Left lung (tissue), 4 donors: ENCODE measurements at regions not wholly inside any gene's neighbourhood (a gene's known extent, or its start where the extent isn't known, plus 50 kb on each side); places are given as distances from the start of the nearest gene placed in this dataset.

Experiments used
- ATAC-seq: fragments of 200-7000 bp; cut with Tn5 transposase; one replicate; pipeline ENCODE4 v1.9.1; 2020; ENCODE audit warnings: moderate library complexity
- DNase-seq, 4 donors: peaks; one replicate each; pipeline ENCODE4 v3.0.0-alpha.2; 2013 to 2020
- H3K27ac ChIP-seq, 2 donors: fragments of 200-600 bp; sonication (generic) in 1 of 2; one replicate each; pipeline versions ENCODE4 v1.5.0 to v1.8.0; 2020 to 2021
- H3K27me3 ChIP-seq, 2 donors: fragments of 200-600 bp; sonication (generic) in 1 of 2; one replicate each; pipeline versions ENCODE4 v1.5.0 to v1.8.0; 2020 to 2021
- H3K36me3 ChIP-seq, 2 donors: fragments of 200-600 bp; sonication (generic) in 1 of 2; one replicate each; pipeline versions ENCODE4 v1.5.0 to v1.8.0; 2020 to 2021
- H3K4me1 ChIP-seq, 2 donors: fragments of 200-600 bp; one replicate each; pipeline ENCODE4 v1.8.0; 2021
- H3K4me3 ChIP-seq, 2 donors: fragments of 200-600 bp; sonication (generic) in 1 of 2; one replicate each; pipeline versions ENCODE4 v1.5.0 to v1.8.0; 2020 to 2021; ENCODE audit warnings: mild to moderate bottlenecking in 1 of 2
- H3K9me3 ChIP-seq, 2 donors: fragments of 200-600 bp; sonication (generic) in 1 of 2; one replicate each; pipeline versions ENCODE4 v1.5.0 to v1.8.0; 2020 to 2021
- CTCF ChIP-seq, 2 donors: fragments of 200-600 bp; sonication (generic) in 1 of 2; IDR thresholded peaks; one replicate each; pipeline versions ENCODE4 v1.5.0 to v1.8.0; 2021; ENCODE audit warnings: antibody characterized with exemption in 2 of 2
- intact Hi-C, 2 donors: fragments of 100-400 bp; cut with DNase I; formaldehyde crosslinking; loops; one replicate each; pipeline versions ENCODE4 v1.11.2 to v1.14.2; 2022
- donor health status: DM: no; HTN: yes; CAD: no.
- donor health status: DM: no; HTN: no; CAD: no.

- intact Hi-C loops, result no loop called here
- Histone ChIP-seq H3K27ac (no peak overlapping the region), H3K4me1 (no peaks in the 10 kb centered on the region), H3K36me3 (no peaks in the 10 kb centered on the region), H3K4me3 (no peak overlapping the region), H3K27me3 (no peaks in the 10 kb centered on the region), H3K9me3 (peaks cover 0 to 14% of the 10 kb centered on the region in 2 donors)
- ATAC-seq (no peak), DNase-seq (no peak)
- no peak for TF ChIP-seq CTCF (IDR thresholded peaks at IDR 0.05)
Measured at GRCh38 chr7:79973455-79973854, 161.2 kb upstream of the GNAI1 start.

GRCh38 chr7:79971058-79971457 lies 163.6 kb upstream of the GNAI1 start:
- Histone ChIP-seq H3K27ac (no peak overlapping the region), H3K4me1 (no peaks in the 10 kb centered on the region), H3K9me3 (peaks cover 0 to 2% of the 10 kb centered on the region in 2 donors), H3K36me3 (no peaks in the 10 kb centered on the region), H3K27me3 (no peaks in the 10 kb centered on the region), H3K4me3 (no peak overlapping the region)
- no peak for DNase-seq
- intact Hi-C loops, result no loop called here
- TF ChIP-seq CTCF (IDR thresholded peaks at IDR 0.05), result no peak
- no peak for ATAC-seq

- no peak overlapping the region for H3K27ac ChIP-seq
- no peaks in the 10 kb centered on the region for H3K36me3 ChIP-seq
- DNase-seq (no peak), ATAC-seq (no peak)
- no peaks in the 10 kb centered on the region for H3K9me3 ChIP-seq
- H3K27me3 ChIP-seq, result no peaks in the 10 kb centered on the region
- no peak overlapping the region for H3K4me3 ChIP-seq
- no peaks in the 10 kb centered on the region for H3K4me1 ChIP-seq
- intact Hi-C loops, result no loop called here
- TF ChIP-seq CTCF (IDR thresholded peaks at IDR 0.05), result no peak
Measured at GRCh38 chr7:79968894-79969293, 165.7 kb upstream of the GNAI1 start.

- H3K27me3 ChIP-seq, result no peaks in the 10 kb centered on the region
- no peaks in the 10 kb centered on the region for H3K4me1 ChIP-seq
- DNase-seq, result peak in 1 of 4 donors; percentile 7
- H3K27ac ChIP-seq, result no peak overlapping the region
- H3K36me3 ChIP-seq, result no peaks in the 10 kb centered on the region
- no peak for ATAC-seq
- no peaks in the 10 kb centered on the region for H3K9me3 ChIP-seq
- no peak overlapping the region for H3K4me3 ChIP-seq
- intact Hi-C loops, result no loop called here
- no peak for TF ChIP-seq CTCF (IDR thresholded peaks at IDR 0.05)
Measured at GRCh38 chr7:79968077-79968648, 166.5 kb upstream of the GNAI1 start.

GRCh38 chr7:79965946-79966345 lies 168.7 kb upstream of the GNAI1 start:
- Histone ChIP-seq H3K4me3 (no peak overlapping the region), H3K36me3 (no peaks in the 10 kb centered on the region), H3K27ac (no peak overlapping the region), H3K9me3 (no peaks in the 10 kb centered on the region), H3K4me1 (no peaks in the 10 kb centered on the region), H3K27me3 (no peaks in the 10 kb centered on the region)
- TF ChIP-seq CTCF (IDR thresholded peaks at IDR 0.05), result no peak
- ATAC-seq (no peak), DNase-seq (no peak)
- intact Hi-C loops, result no loop called here
